ENCODE measurements at regions not wholly inside any gene's neighbourhood (a gene's known extent, or its start where the extent isn't known, plus 50 kb on each side); places are given as distances from the start of the nearest gene placed in this dataset.

- ATAC-seq (no peak), DNase-seq (ENCODE audit: low spot score) (no peak)
- intact Hi-C loops (cut with DNase I), result no loop called here
Observed at GRCh38 chr14:36245223-36245622, 68.7 kb upstream of the PTCSC3 start.

GRCh38 chr14:36243183-36243582, 66.7 kb upstream of the PTCSC3 start:
- intact Hi-C loops (cut with DNase I), result no loop called here
- ATAC-seq (no peak), DNase-seq (ENCODE audit: low spot score) (no peak)

GRCh38 chr14:36241183-36241582, 64.7 kb upstream of the PTCSC3 start:
- no peak for DNase-seq (ENCODE audit: low spot score)
- no peak for ATAC-seq
- intact Hi-C loops (cut with DNase I), result no loop called here

GRCh38 chr14:36238666-36239363, 62.3 kb upstream of the PTCSC3 start:
- intact Hi-C loops (cut with DNase I), result no loop called here
- DNase-seq (ENCODE audit: low spot score) (no peak), ATAC-seq (peak; percentile 55)

- ATAC-seq (no peak), DNase-seq (ENCODE audit: low spot score) (no peak)
- intact Hi-C loops (cut with DNase I), result no loop called here
Observed at GRCh38 chr14:36233217-36233616, 56.7 kb upstream of the PTCSC3 start.

- DNase-seq (ENCODE audit: low spot score), result no peak
- no peak for ATAC-seq
- intact Hi-C loops (cut with DNase I), result no loop called here
Observed at GRCh38 chr14:36229262-36229661, 52.7 kb upstream of the PTCSC3 start.

- no peak for DNase-seq (ENCODE audit: low spot score)
- intact Hi-C loops (cut with DNase I), result no loop called here
- no peak for ATAC-seq
Observed at GRCh38 chr14:36227802-36228201, 51.3 kb upstream of the PTCSC3 start.

DNA sequence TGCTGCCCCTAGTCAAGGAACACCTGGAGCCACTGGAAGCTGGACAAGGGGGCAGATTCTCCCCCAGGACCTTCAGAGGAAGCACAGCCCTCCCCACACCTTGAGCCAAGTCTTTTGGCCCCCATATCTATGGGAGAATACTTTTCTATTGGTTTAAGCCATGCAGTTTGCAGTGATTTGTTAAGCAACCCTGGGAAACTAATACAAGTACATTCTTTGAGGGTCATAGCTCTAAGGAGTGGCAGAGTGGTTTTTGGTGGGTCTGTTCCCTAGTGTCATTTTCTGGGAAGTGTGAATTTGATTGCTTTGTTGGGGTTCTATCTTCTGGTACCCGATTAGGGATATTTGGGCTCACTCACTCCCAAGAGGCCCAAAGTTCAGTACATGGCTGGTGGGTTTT, 50.8 kb upstream of the PTCSC3 start:
- DNase-seq (ENCODE audit: low spot score) (no peak), ATAC-seq (no peak)
- intact Hi-C loops (cut with DNase I), result no loop called here

All from sciatic nerve (tissue), 2 donors.